GM12878 (cell line): ENCODE measurements at regions not wholly inside any gene's neighbourhood (a gene's known extent, or its start where the extent isn't known, plus 50 kb on each side); places are given as distances from the start of the nearest gene placed in this dataset.

Experiments
- EZH2 ChIP-seq: IDR thresholded peaks from 2 replicates; pipeline ENCODE4 v1.6.1; 2012; ENCODE audit warnings: low read depth, mild to moderate bottlenecking, control low read depth, inconsistent platforms, low read length, borderline replicate concordance; ENCODE audit not compliant: control insufficient read depth
- MTA2 ChIP-seq: fragments of 450-650 bp; IDR thresholded peaks from 2 replicates; pipeline ENCODE4 v1.6.1; 2016; ENCODE audit warnings: low read depth, mild to moderate bottlenecking, moderate library complexity
- POLR2AphosphoS5 ChIP-seq: IDR thresholded peaks from 2 replicates; pipeline ENCODE4 v1.6.1; 2011; ENCODE audit warnings: mild to moderate bottlenecking, low read length, inconsistent platforms
- TF ChIP-seq, protein P1 (sequence below): IDR thresholded peaks from 2 replicates; pipeline ENCODE4 v1.6.1; 2011; ENCODE audit warnings: mild to moderate bottlenecking, low read depth, low read length, moderate library complexity; ENCODE audit not compliant: insufficient replicate concordance

DNA sequence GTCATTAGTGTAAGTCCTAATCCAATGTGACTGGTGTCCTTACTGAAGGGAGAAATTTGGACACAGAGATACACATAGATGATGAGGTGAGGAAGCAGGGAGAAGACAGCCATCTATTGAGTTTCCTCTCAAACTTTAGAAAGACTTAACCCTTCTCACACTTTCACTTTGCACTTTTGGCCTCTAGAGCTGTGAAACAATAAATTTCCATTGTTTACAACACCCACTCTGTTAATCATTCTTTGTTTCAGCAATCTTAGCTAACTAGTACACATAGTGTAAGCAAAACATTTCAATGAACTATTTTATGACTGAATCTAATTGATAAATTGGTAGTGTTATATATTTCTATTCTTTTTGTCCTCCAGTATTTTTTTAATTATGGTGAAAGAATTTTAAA is 1092.8 kb upstream of the POT1 start:
- TF ChIP-seq POLR2AphosphoS5: no peak
- TF ChIP-seq MTA2: no peak
- no peak for TF ChIP-seq EZH2
- TF ChIP-seq, protein P1, sequence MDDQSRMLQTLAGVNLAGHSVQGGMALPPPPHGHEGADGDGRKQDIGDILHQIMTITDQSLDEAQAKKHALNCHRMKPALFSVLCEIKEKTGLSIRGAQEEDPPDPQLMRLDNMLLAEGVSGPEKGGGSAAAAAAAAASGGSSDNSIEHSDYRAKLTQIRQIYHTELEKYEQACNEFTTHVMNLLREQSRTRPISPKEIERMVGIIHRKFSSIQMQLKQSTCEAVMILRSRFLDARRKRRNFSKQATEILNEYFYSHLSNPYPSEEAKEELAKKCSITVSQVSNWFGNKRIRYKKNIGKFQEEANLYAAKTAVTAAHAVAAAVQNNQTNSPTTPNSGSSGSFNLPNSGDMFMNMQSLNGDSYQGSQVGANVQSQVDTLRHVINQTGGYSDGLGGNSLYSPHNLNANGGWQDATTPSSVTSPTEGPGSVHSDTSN: no peak
